Lower lobe of right lung (tissue), 2 donors: ENCODE measurements at regions not wholly inside any gene's neighbourhood (a gene's known extent, or its start where the extent isn't known, plus 50 kb on each side); places are given as distances from the start of the nearest gene placed in this dataset.

Source experiments
- ATAC-seq, 2 donors: fragments of 200-7000 bp; cut with Tn5 transposase; one replicate each; pipeline ENCODE4 v1.9.1; 2020 to 2022; ENCODE audit warnings: mild to moderate bottlenecking in 2 of 2, moderate library complexity in 2 of 2
- DNase-seq: peaks from one replicate; pipeline ENCODE4 v3.0.0-alpha.2; 2020
- H3K27ac ChIP-seq: fragments of 200-600 bp; one replicate; pipeline ENCODE4 v1.8.0; 2022
- H3K27me3 ChIP-seq: fragments of 200-600 bp; one replicate; pipeline ENCODE4 v1.8.0; 2022; ENCODE audit warnings: low read depth
- H3K36me3 ChIP-seq: fragments of 200-600 bp; one replicate; pipeline ENCODE4 v1.8.0; 2022; ENCODE audit warnings: mild to moderate bottlenecking
- H3K4me1 ChIP-seq: fragments of 200-600 bp; one replicate; pipeline ENCODE4 v1.8.0; 2022
- H3K4me3 ChIP-seq: fragments of 200-600 bp; one replicate; pipeline ENCODE4 v1.8.0; 2022; ENCODE audit warnings: mild to moderate bottlenecking
- H3K9me3 ChIP-seq: fragments of 200-600 bp; one replicate; pipeline ENCODE4 v1.8.0; 2022
- intact Hi-C: fragments of 100-400 bp; cut with DNase I; formaldehyde crosslinking; loops from one replicate; pipeline ENCODE4 v1.11.0; 2022
- TF ChIP-seq, protein P1 (sequence below): fragments of 200-600 bp; IDR thresholded peaks from one replicate; pipeline ENCODE4 v1.8.0; 2022; ENCODE audit warnings: antibody characterized with exemption, mild to moderate bottlenecking
- donor health status: DM: no; HTN: yes; CAD: no; lungs with severe emphysema.

GRCh38 chr5:174990909-174991308 lies 266.5 kb downstream of the MSX2 start:
- H3K36me3 ChIP-seq = no peaks in the 10 kb centered on the region
- H3K9me3 ChIP-seq = no peaks in the 10 kb centered on the region
- TF ChIP-seq, protein P1, sequence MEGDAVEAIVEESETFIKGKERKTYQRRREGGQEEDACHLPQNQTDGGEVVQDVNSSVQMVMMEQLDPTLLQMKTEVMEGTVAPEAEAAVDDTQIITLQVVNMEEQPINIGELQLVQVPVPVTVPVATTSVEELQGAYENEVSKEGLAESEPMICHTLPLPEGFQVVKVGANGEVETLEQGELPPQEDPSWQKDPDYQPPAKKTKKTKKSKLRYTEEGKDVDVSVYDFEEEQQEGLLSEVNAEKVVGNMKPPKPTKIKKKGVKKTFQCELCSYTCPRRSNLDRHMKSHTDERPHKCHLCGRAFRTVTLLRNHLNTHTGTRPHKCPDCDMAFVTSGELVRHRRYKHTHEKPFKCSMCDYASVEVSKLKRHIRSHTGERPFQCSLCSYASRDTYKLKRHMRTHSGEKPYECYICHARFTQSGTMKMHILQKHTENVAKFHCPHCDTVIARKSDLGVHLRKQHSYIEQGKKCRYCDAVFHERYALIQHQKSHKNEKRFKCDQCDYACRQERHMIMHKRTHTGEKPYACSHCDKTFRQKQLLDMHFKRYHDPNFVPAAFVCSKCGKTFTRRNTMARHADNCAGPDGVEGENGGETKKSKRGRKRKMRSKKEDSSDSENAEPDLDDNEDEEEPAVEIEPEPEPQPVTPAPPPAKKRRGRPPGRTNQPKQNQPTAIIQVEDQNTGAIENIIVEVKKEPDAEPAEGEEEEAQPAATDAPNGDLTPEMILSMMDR = no peak
- no peak overlapping the region for H3K4me3 ChIP-seq
- ATAC-seq = no peak
- DNase-seq = no peak
- no peaks in the 10 kb centered on the region for H3K4me1 ChIP-seq
- no peak overlapping the region for H3K27ac ChIP-seq
- intact Hi-C loops = no loop called here
- no peaks in the 10 kb centered on the region for H3K27me3 ChIP-seq

GRCh38 chr5:174987443-174988012 lies 263.1 kb downstream of the MSX2 start:
- H3K27me3 ChIP-seq = no peaks in the 10 kb centered on the region
- no peak overlapping the region for H3K4me3 ChIP-seq
- peak overlapping the region; percentile 54 for H3K27ac ChIP-seq
- ATAC-seq (no peak), DNase-seq (no peak)
- TF ChIP-seq, protein P1 = no peak
- intact Hi-C loops = no loop called here
- no peaks in the 10 kb centered on the region for H3K36me3 ChIP-seq
- no peaks in the 10 kb centered on the region for H3K9me3 ChIP-seq
- no peaks in the 10 kb centered on the region for H3K4me1 ChIP-seq

DNA sequence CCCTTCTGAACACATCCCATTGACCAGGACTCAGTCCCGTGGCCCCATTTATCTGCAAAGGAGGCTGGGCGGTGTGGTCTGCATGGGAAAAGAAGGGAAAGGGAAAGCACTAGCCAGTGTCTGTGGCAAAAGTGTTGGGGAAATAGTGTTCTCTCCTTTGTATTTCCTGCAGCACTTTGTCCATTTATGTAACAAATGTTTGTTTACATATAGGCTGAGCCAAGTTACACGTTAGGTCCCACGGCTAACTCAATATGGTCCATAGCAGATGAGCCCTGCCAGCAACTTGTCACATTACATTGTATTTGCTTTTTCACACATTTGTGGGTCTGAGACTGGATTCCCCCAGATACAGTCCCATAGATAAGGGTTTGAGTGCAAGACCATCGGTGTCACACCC lies 260.5 kb downstream of the MSX2 start:
- no peaks in the 10 kb centered on the region for H3K4me1 ChIP-seq
- no peak overlapping the region for H3K27ac ChIP-seq
- no peaks in the 10 kb centered on the region for H3K27me3 ChIP-seq
- no peaks in the 10 kb centered on the region for H3K9me3 ChIP-seq
- ATAC-seq = no peak
- H3K4me3 ChIP-seq = no peak overlapping the region
- intact Hi-C loops = no loop called here
- DNase-seq = no peak
- no peaks in the 10 kb centered on the region for H3K36me3 ChIP-seq
- TF ChIP-seq, protein P1 = no peak

GRCh38 chr5:174982485-174982884 lies 258.1 kb downstream of the MSX2 start:
- Histone ChIP-seq H3K4me1 (no peaks in the 10 kb centered on the region), H3K27ac (no peak overlapping the region), H3K36me3 (no peaks in the 10 kb centered on the region), H3K4me3 (no peak overlapping the region), H3K9me3 (no peaks in the 10 kb centered on the region), H3K27me3 (no peaks in the 10 kb centered on the region)
- TF ChIP-seq, protein P1 = no peak
- ATAC-seq (no peak), DNase-seq (no peak)
- intact Hi-C loops = no loop called here

- ATAC-seq = no peak
- DNase-seq = no peak
- H3K4me1 ChIP-seq = no peaks in the 10 kb centered on the region
- no peaks in the 10 kb centered on the region for H3K27me3 ChIP-seq
- intact Hi-C loops = no loop called here
- TF ChIP-seq, protein P1 = no peak
- no peak overlapping the region for H3K27ac ChIP-seq
- no peaks in the 10 kb centered on the region for H3K9me3 ChIP-seq
- no peaks in the 10 kb centered on the region for H3K36me3 ChIP-seq
- H3K4me3 ChIP-seq = no peak overlapping the region
Observed at GRCh38 chr5:174981416-174981815, 257.0 kb downstream of the MSX2 start.

- DNase-seq (no peak), ATAC-seq (no peak)
- Histone ChIP-seq H3K27ac (no peak overlapping the region), H3K27me3 (no peaks in the 10 kb centered on the region), H3K4me1 (no peaks in the 10 kb centered on the region), H3K9me3 (no peaks in the 10 kb centered on the region), H3K36me3 (no peaks in the 10 kb centered on the region), H3K4me3 (no peak overlapping the region)
- TF ChIP-seq, protein P1 = no peak
- intact Hi-C loops = no loop called here
Observed at GRCh38 chr5:174980952-174981351, 256.6 kb downstream of the MSX2 start.
